Body of pancreas (tissue), 4 donors: ENCODE measurements at regions not wholly inside any gene's neighbourhood (a gene's known extent, or its start where the extent isn't known, plus 50 kb on each side); places are given as distances from the start of the nearest gene placed in this dataset.

ENCODE experiments used
- CTCF ChIP-seq, 7 experiments: fragments of 450-650 bp in 4 of 7; fragments of 200-600 bp in 3 of 7; sonication (generic) in 3 of 7; IDR thresholded peaks; one replicate each; pipeline ENCODE4 v1.5.1; 2016 to 2019; ENCODE audit warnings: antibody characterized with exemption in 7 of 7
- POLR2A ChIP-seq, 3 donors: fragments of 450-650 bp; IDR thresholded peaks; one replicate each; pipeline ENCODE4 v1.6.1; 2016; ENCODE audit warnings: antibody characterized with exemption in 3 of 3, mild to moderate bottlenecking in 2 of 3

GRCh38 chr2:183347969-183348368 is 223.7 kb downstream of the NUP35 start:
- TF ChIP-seq CTCF (IDR thresholded peaks at IDR 0.05) = no peak
- TF ChIP-seq POLR2A (IDR thresholded peaks at IDR 0.05) = no peak
